HCT116 (cell line): ENCODE measurements at regions not wholly inside any gene's neighbourhood (a gene's known extent, or its start where the extent isn't known, plus 50 kb on each side); places are given as distances from the start of the nearest gene placed in this dataset.

Experiments used
- ATAC-seq: fragments of 200-7000 bp; cut with Tn5 transposase; 2 replicates; pipeline ENCODE4 v1.9.1; 2020; ENCODE audit warnings: mild to moderate bottlenecking, moderate library complexity
- BruUV-seq: library from RNA; stranded (reverse); fragments of 400-500 nt; replicated peaks from 2 replicates; lab custom pipeline; 2021; lab: Mats Ljungman, UMichigan
- CTCF ChIA-PET: fragments of 300-600 bp; sonication (Branson Sonifier 250); formaldehyde crosslinking; loops from one replicate; lab custom pipeline; 2021; ENCODE audit warnings: antibody characterized with exemption; lab: Charles Lee
- POLR2A ChIA-PET: fragments of 300-600, 350-600 bp; sonication (Branson Sonifier 250); formaldehyde crosslinking; loops from one replicate; lab custom pipeline; 2021; ENCODE audit warnings: antibody characterized with exemption; lab: Charles Lee
- RAD21 ChIA-PET, 2 experiments: fragments of 300-600 bp; sonication (Branson Sonifier 250); formaldehyde crosslinking; loops; one replicate each; lab custom pipeline; 2023; ENCODE audit warnings: low total read pairs in 2 of 2; ENCODE audit not compliant: uncharacterized antibody in 2 of 2, unreplicated experiment in 2 of 2, low non-redundant PET in 1 of 2; lab: Charles Lee
- DNase-seq: peaks from one replicate; pipeline ENCODE4 v3.0.0-alpha.2; 2010; ENCODE audit warnings: low read depth, low spot score
- H2AFZ ChIP-seq: fragments of 200-600 bp; shearing (Covaris generic), sonication (generic); 2 replicates; pipeline ENCODE4 v1.6.1; 2017; ENCODE audit warnings: low read depth, mixed run types, mixed read lengths, antibody characterized with exemption, low read length; ENCODE audit not compliant: poor library complexity, severe bottlenecking
- H3K27ac ChIP-seq: 2 replicates; pipeline ENCODE4 v1.5.1; 2012; ENCODE audit warnings: low read depth, low read length
- H3K27me3 ChIP-seq: fragments of 200-600 bp; sonication (generic); 2 replicates; pipeline ENCODE4 v1.6.1; 2016; ENCODE audit warnings: mixed run types, low read length, mixed read lengths; ENCODE audit not compliant: insufficient read depth
- H3K36me3 ChIP-seq, 2 experiments: fragments of 200-500 bp in 1 of 2; fragments of 200-600 bp in 1 of 2; sonication (Bioruptor generic) in 1 of 2; sonication (generic) in 1 of 2; 2 replicates each; pipeline versions ENCODE4 v1.5.1 to v1.6.1; 2014 to 2016; ENCODE audit warnings: low read length in 2 of 2, inconsistent platforms in 1 of 2, mixed read lengths in 1 of 2, mixed run types in 1 of 2; ENCODE audit not compliant: insufficient read depth in 2 of 2, control insufficient read depth in 1 of 2
- H3K4me1 ChIP-seq, 2 experiments: fragments of 200-600 bp in 1 of 2; sonication (generic) in 1 of 2; 2 replicates each; pipeline versions ENCODE4 v1.5.1 to v1.6.1; 2012 to 2017; ENCODE audit warnings: low read length in 2 of 2, inconsistent platforms in 1 of 2, mild to moderate bottlenecking in 1 of 2, mixed read lengths in 1 of 2, mixed run types in 1 of 2, moderate library complexity in 1 of 2; ENCODE audit not compliant: insufficient read depth in 2 of 2, control insufficient read depth in 1 of 2
- H3K4me2 ChIP-seq: fragments of 200-600 bp; sonication (generic); 2 replicates; pipeline ENCODE4 v1.6.1; 2017; ENCODE audit warnings: mixed run types, low read length, mixed read lengths
- H3K4me3 ChIP-seq, 2 experiments: fragments of 200-600 bp in 1 of 2; sonication (generic) in 1 of 2; replicated peaks in 1 of 2; 2 replicates each; pipeline ENCODE4 v1.5.1; 2011 to 2016; ENCODE audit warnings: low read length in 2 of 2, control low read depth in 1 of 2, low read depth in 1 of 2, mild to moderate bottlenecking in 1 of 2, mixed read lengths in 1 of 2, mixed run types in 1 of 2
- H3K79me2 ChIP-seq: fragments of 200-600 bp; sonication (generic); 2 replicates; pipeline ENCODE4 v1.6.1; 2017; ENCODE audit warnings: mild to moderate bottlenecking, mixed run types, low read length, moderate library complexity, mixed read lengths; ENCODE audit not compliant: insufficient read depth
- H3K9ac ChIP-seq: fragments of 200-600 bp; sonication (generic); 2 replicates; pipeline ENCODE4 v1.6.1; 2016; ENCODE audit warnings: low read length, mixed read lengths
- H3K9me2 ChIP-seq: fragments of 200-600 bp; sonication (generic), shearing (Covaris generic); 2 replicates; pipeline ENCODE4 v1.6.1; 2017; ENCODE audit warnings: mixed run types, mild to moderate bottlenecking, moderate library complexity; ENCODE audit not compliant: insufficient read depth
- H3K9me3 ChIP-seq, 2 experiments: fragments of 200-500 bp in 1 of 2; fragments of 200-600 bp in 1 of 2; sonication (Bioruptor generic) in 1 of 2; sonication (generic) in 1 of 2; 2 replicates each; pipeline ENCODE4 v1.6.1; 2014 to 2017; ENCODE audit warnings: low read length in 2 of 2, mixed read lengths in 2 of 2, inconsistent platforms in 1 of 2, low read depth in 1 of 2, mild to moderate bottlenecking in 1 of 2, mixed run types in 1 of 2, moderate library complexity in 1 of 2; ENCODE audit not compliant: control insufficient read depth in 1 of 2, insufficient read depth in 1 of 2
- H4K20me1 ChIP-seq: fragments of 200-600 bp; sonication (generic), shearing (Covaris generic); 2 replicates; pipeline ENCODE4 v1.6.1; 2017; ENCODE audit warnings: mixed run types, mild to moderate bottlenecking, moderate library complexity; ENCODE audit not compliant: insufficient read depth
- CEBPB ChIP-seq: IDR thresholded peaks from 2 replicates; pipeline ENCODE4 v1.6.1; 2012; ENCODE audit warnings: low read depth
- EGR1 ChIP-seq: IDR thresholded peaks from 2 replicates; pipeline ENCODE4 v1.6.1; 2012; ENCODE audit warnings: low read depth
- ELF1 ChIP-seq: IDR thresholded peaks from 2 replicates; pipeline ENCODE4 v1.6.1; 2012; ENCODE audit warnings: low read depth, borderline replicate concordance
- FOSL1 ChIP-seq: IDR thresholded peaks from 2 replicates; pipeline ENCODE4 v1.6.1; 2012; ENCODE audit warnings: low read depth
- POLR2AphosphoS5 ChIP-seq: IDR thresholded peaks from 2 replicates; pipeline ENCODE4 v1.6.1; 2011; ENCODE audit warnings: mild to moderate bottlenecking, low read depth, low read length, moderate library complexity
- RAD21 ChIP-seq: IDR thresholded peaks from 2 replicates; pipeline ENCODE4 v1.6.1; 2012; ENCODE audit warnings: low read depth, mild to moderate bottlenecking
- REST ChIP-seq: IDR thresholded peaks from 2 replicates; pipeline ENCODE4 v1.6.1; 2012; ENCODE audit warnings: low read depth
- SRF ChIP-seq: IDR thresholded peaks from 2 replicates; pipeline ENCODE4 v1.6.1; 2012; ENCODE audit warnings: low read depth
- TCF7L2 ChIP-seq: IDR thresholded peaks from 2 replicates; pipeline ENCODE4 v1.7.0; 2011; ENCODE audit warnings: borderline replicate concordance, inconsistent platforms; ENCODE audit not compliant: insufficient read depth, insufficient read length; ENCODE audit errors: extremely low read depth
- YY1 ChIP-seq: IDR thresholded peaks from 2 replicates; pipeline ENCODE4 v1.6.1; 2011; ENCODE audit warnings: low read length, low read depth, moderate library complexity, mild to moderate bottlenecking; ENCODE audit not compliant: insufficient replicate concordance; ENCODE audit errors: extremely low read depth
- ZBTB33 ChIP-seq: IDR thresholded peaks from 2 replicates; pipeline ENCODE4 v1.6.1; 2011; ENCODE audit warnings: mild to moderate bottlenecking, low read length, moderate library complexity; ENCODE audit not compliant: insufficient replicate concordance; ENCODE audit errors: extremely low read depth
- ZFX ChIP-seq: fragments of 450-650 bp; IDR thresholded peaks from 2 replicates; pipeline ENCODE4 v1.6.1; 2017
- ZNF274 ChIP-seq: fragments of 200-500 bp; sonication (Bioruptor generic); IDR thresholded peaks from 2 replicates; pipeline ENCODE4 v1.6.1; 2014; ENCODE audit warnings: mild to moderate bottlenecking, low read depth, low read length, inconsistent platforms
- intact Hi-C: fragments of 100-400 bp; cut with micrococcal nuclease; formaldehyde crosslinking; loops from 2 replicates; pipeline ENCODE4 v1.10.0; 2022

GRCh38 chr1:105343317-105343716 lies 1593.6 kb downstream of the AMY1C start:
- Histone ChIP-seq H3K4me3 (no peak overlapping the region), H3K27me3 (no peaks in the 10 kb centered on the region), H3K9ac (no peak overlapping the region), H3K36me3 (no peaks in the 10 kb centered on the region), H3K4me1 (no peaks in the 10 kb centered on the region), H3K4me2 (no peak overlapping the region), H3K9me2 (no peaks in the 10 kb centered on the region), H3K79me2 (no peaks in the 10 kb centered on the region), H3K27ac (no peak overlapping the region), H2AFZ (no peak overlapping the region), H3K9me3 (peaks cover 0 to 5% of the 10 kb centered on the region in 2 experiments; a peak in 2 of 4 replicates), H4K20me1 (no peaks in the 10 kb centered on the region)
- POLR2A ChIA-PET, result no interaction called here
- CTCF ChIA-PET, result no interaction called here
- DNase-seq (no peak), ATAC-seq (no peak)
- intact Hi-C loops, result no loop called here
- BruUV-seq, result no TSS peak
- TF ChIP-seq ZBTB33, result no peak
- TF ChIP-seq CEBPB, result no peak
- no peak for TF ChIP-seq ZNF274
- TF ChIP-seq YY1, result no peak
- TF ChIP-seq ELF1, result no peak
- TF ChIP-seq TCF7L2, result no peak
- TF ChIP-seq EGR1, result no peak
- no peak for TF ChIP-seq RAD21
- TF ChIP-seq REST, result no peak
- no peak for TF ChIP-seq FOSL1
- no peak for TF ChIP-seq SRF
- no peak for TF ChIP-seq POLR2AphosphoS5
- no peak for TF ChIP-seq ZFX
- RAD21 ChIA-PET, result no interaction called here
